ENCODE measurements at regions not wholly inside any gene's neighbourhood (a gene's known extent, or its start where the extent isn't known, plus 50 kb on each side); places are given as distances from the start of the nearest gene placed in this dataset.
"Not testable (repeated sequence)": the region's sequence is repeated elsewhere in the genome, so short reads cannot be mapped to it uniquely, and the experiment has no call there.

- H3K4me3 ChIP-seq, result no peak overlapping the region
- H3K27ac ChIP-seq, result no peak overlapping the region
- in situ Hi-C loops (cut with MboI; ENCODE audit: low pct_unique_long_range_greater_than_20kb in 2 of 9, low sequenced_read_pairs in 9 of 9, unreplicated experiment in 9 of 9), result loop anchor here in 1 of 9 experiments (25.0 kb wide), 1 partner anchor 224 kb away; the partner anchor contains the start of gene ZNF217
- no peaks in the 10 kb centered on the region for H3K4me1 ChIP-seq (replicated peaks in 1 of 2)
- no peak for ATAC-seq (replicated peaks in 6 of 8)
Observed at GRCh38 chr20:53811577-53811976, 217.9 kb upstream of the ZNF217 start.

- in situ Hi-C loops (cut with MboI; ENCODE audit: low pct_unique_long_range_greater_than_20kb in 2 of 9, low sequenced_read_pairs in 9 of 9, unreplicated experiment in 9 of 9), result loop anchor here in 1 of 9 experiments (25.0 kb wide), 1 partner anchor 224 kb away; the partner anchor contains the start of gene ZNF217
- Histone ChIP-seq H3K4me1 (replicated peaks in 1 of 2) (no peaks in the 10 kb centered on the region), H3K4me3 (no peak overlapping the region), H3K27ac (no peak overlapping the region)
- 60 to 100% (median 83%) methylated on average over 1 to 5 of the region's 6 CpGs; no CpG with 5 or more reads in 1 of the 10 experiments for WGBS, 10 experiments
- no peak for ATAC-seq (replicated peaks in 6 of 8)
Observed at GRCh38 chr20:53810661-53811355, 217.2 kb upstream of the ZNF217 start.

GRCh38 chr20:53809728-53810365 lies 216.2 kb upstream of the ZNF217 start:
- no peak for ATAC-seq (replicated peaks in 6 of 8)
- no peak overlapping the region for H3K27ac ChIP-seq
- WGBS, 10 experiments, result 36 to 90% (median 57%) methylated on average over 1 to 2 of the region's 2 CpGs; no CpG with 5 or more reads in 1 of the 10 experiments
- in situ Hi-C loops (cut with MboI; ENCODE audit: low pct_unique_long_range_greater_than_20kb in 2 of 9, low sequenced_read_pairs in 9 of 9, unreplicated experiment in 9 of 9), result loop anchor here in 1 of 9 experiments (25.0 kb wide), 1 partner anchor 223 kb away; the partner anchor contains the start of gene ZNF217
- H3K4me1 ChIP-seq (replicated peaks in 1 of 2), result no peaks in the 10 kb centered on the region
- H3K4me3 ChIP-seq, result no peak overlapping the region

- no peak for ATAC-seq (replicated peaks in 6 of 8)
- in situ Hi-C loops (cut with MboI; ENCODE audit: low pct_unique_long_range_greater_than_20kb in 2 of 9, low sequenced_read_pairs in 9 of 9, unreplicated experiment in 9 of 9), result loop anchor here in 1 of 9 experiments (25.0 kb wide), 1 partner anchor 222 kb away; the partner anchor contains the start of gene ZNF217
Observed at GRCh38 chr20:53809217-53809616, 215.6 kb upstream of the ZNF217 start.

GRCh38 chr20:53808733-53809132 lies 215.1 kb upstream of the ZNF217 start:
- Histone ChIP-seq H3K27ac (no peak overlapping the region), H3K4me1 (replicated peaks in 1 of 2) (no peaks in the 10 kb centered on the region), H3K4me3 (no peak overlapping the region)
- in situ Hi-C loops (cut with MboI; ENCODE audit: low pct_unique_long_range_greater_than_20kb in 2 of 9, low sequenced_read_pairs in 9 of 9, unreplicated experiment in 9 of 9), result loop anchor here in 1 of 9 experiments (25.0 kb wide), 1 partner anchor 221 kb away; the partner anchor contains the start of gene ZNF217
- no peak for ATAC-seq (replicated peaks in 6 of 8)
- WGBS, 10 experiments, result 77 to 100% (median 88%) methylated on average over 1 to 3 of the region's 3 CpGs; no CpG with 5 or more reads in 4 of the 10 experiments

More at GRCh38 chr20:53809217-53809616, 215.6 kb upstream of the ZNF217 start:
- WGBS, 10 experiments, result 17 to 80% (median 61%) methylated on average over 1 to 2 of the region's 2 CpGs; no CpG with 5 or more reads in 2 of the 10 experiments
- Histone ChIP-seq H3K4me1 (replicated peaks in 1 of 2) (no peaks in the 10 kb centered on the region), H3K27ac (no peak overlapping the region), H3K4me3 (no peak overlapping the region)

- H3K4me1 ChIP-seq (replicated peaks in 1 of 2); ATAC-seq (replicated peaks in 6 of 8): not testable (repeated sequence)
- 61 to 100% (median 91%) methylated on average over 1 to 10 of the region's 10 CpGs; no CpG with 5 or more reads in 1 of the 10 experiments for whole genome bisulfite sequencing, 10 experiments
Observed at GRCh38 chr20:53808302-53808701, 214.7 kb upstream of the ZNF217 start.

GRCh38 chr20:53806683-53807401 lies 213.2 kb upstream of the ZNF217 start:
- no peak overlapping the region for H3K27ac ChIP-seq
- in situ Hi-C loops (cut with MboI; ENCODE audit: low pct_unique_long_range_greater_than_20kb in 2 of 9, low sequenced_read_pairs in 9 of 9, unreplicated experiment in 9 of 9), result loop anchor here in 1 of 9 experiments (25.0 kb wide), 1 partner anchor 220 kb away; the partner anchor contains the start of gene ZNF217
- WGBS, 10 experiments, result 60 to 100% (median 85%) methylated on average over 1 to 5 of the region's 6 CpGs
- H3K4me1 ChIP-seq (replicated peaks in 1 of 2), result no peaks in the 10 kb centered on the region
- H3K4me3 ChIP-seq, result no peak overlapping the region
- no peak for ATAC-seq (replicated peaks in 6 of 8)

More at GRCh38 chr20:53808302-53808701, 214.7 kb upstream of the ZNF217 start:
- H3K27ac ChIP-seq, H3K4me3 ChIP-seq: not testable (repeated sequence)
- in situ Hi-C loops (cut with MboI; ENCODE audit: low pct_unique_long_range_greater_than_20kb in 2 of 9, low sequenced_read_pairs in 9 of 9, unreplicated experiment in 9 of 9), result loop anchor here in 1 of 9 experiments (25.0 kb wide), 1 partner anchor 221 kb away; the partner anchor contains the start of gene ZNF217

GRCh38 chr20:53805895-53806384 lies 212.3 kb upstream of the ZNF217 start:
- ATAC-seq (replicated peaks in 6 of 8), result peak in 3 of 8 experiments; percentile 87 to 94 (median 90)
- in situ Hi-C loops (cut with MboI; ENCODE audit: low pct_unique_long_range_greater_than_20kb in 2 of 9, low sequenced_read_pairs in 9 of 9, unreplicated experiment in 9 of 9), result loop anchor here in 1 of 9 experiments (25.0 kb wide), 1 partner anchor 219 kb away; the partner anchor contains the start of gene ZNF217
- Histone ChIP-seq H3K4me3 (no peak overlapping the region), H3K4me1 (replicated peaks in 1 of 2) (no peaks in the 10 kb centered on the region), H3K27ac (no peak overlapping the region)
- WGBS, 10 experiments, result 0 to 87% (median 80%) methylated on average over 1 to 5 of the region's 5 CpGs; no CpG with 5 or more reads in 1 of the 10 experiments

- in situ Hi-C loops (cut with MboI; ENCODE audit: low pct_unique_long_range_greater_than_20kb in 2 of 9, low sequenced_read_pairs in 9 of 9, unreplicated experiment in 9 of 9), result loop anchor here in 1 of 9 experiments (25.0 kb wide), 1 partner anchor 218 kb away; the partner anchor contains the start of gene ZNF217
- WGBS, 10 experiments, result 15 to 85% (median 35%) methylated on average over 1 to 6 of the region's 8 CpGs; no CpG with 5 or more reads in 1 of the 10 experiments
- Histone ChIP-seq H3K4me1 (replicated peaks in 1 of 2) (no peaks in the 10 kb centered on the region), H3K27ac (no peak overlapping the region), H3K4me3 (no peak overlapping the region)
- ATAC-seq (replicated peaks in 6 of 8), result peak in 2 of 8 experiments; percentile 28 to 54
Observed at GRCh38 chr20:53804920-53805894, 211.6 kb upstream of the ZNF217 start.

GRCh38 chr20:53804308-53804707 lies 210.7 kb upstream of the ZNF217 start:
- not testable (repeated sequence) for H3K4me1 ChIP-seq (replicated peaks in 1 of 2); H3K27ac ChIP-seq; H3K4me3 ChIP-seq; ATAC-seq (replicated peaks in 6 of 8)
- in situ Hi-C loops (cut with MboI; ENCODE audit: low pct_unique_long_range_greater_than_20kb in 2 of 9, low sequenced_read_pairs in 9 of 9, unreplicated experiment in 9 of 9), result loop anchor here in 1 of 9 experiments (25.0 kb wide), 1 partner anchor 217 kb away; the partner anchor contains the start of gene ZNF217
- WGBS, 10 experiments, result 85 to 100% (median 93%) methylated on average over 1 to 5 of the region's 7 CpGs; no CpG with 5 or more reads in 4 of the 10 experiments

- in situ Hi-C loops (cut with MboI; ENCODE audit: low pct_unique_long_range_greater_than_20kb in 2 of 9, low sequenced_read_pairs in 9 of 9, unreplicated experiment in 9 of 9), result loop anchor here in 1 of 9 experiments (25.0 kb wide), 1 partner anchor 216 kb away; the partner anchor contains the start of gene ZNF217
- ATAC-seq (replicated peaks in 6 of 8), result no peak
- Histone ChIP-seq H3K27ac (no peak overlapping the region), H3K4me1 (replicated peaks in 1 of 2) (no peaks in the 10 kb centered on the region), H3K4me3 (no peak overlapping the region)
- 40 to 100% (median 68%) methylated on average over 1 to 2 of the region's 6 CpGs; no CpG with 5 or more reads in 6 of the 10 experiments for WGBS, 10 experiments
Observed at GRCh38 chr20:53803492-53804155, 210.0 kb upstream of the ZNF217 start.
